Effector memory CD8-positive, alpha-beta T cell (primary cell): ENCODE measurements at regions not wholly inside any gene's neighbourhood (a gene's known extent, or its start where the extent isn't known, plus 50 kb on each side); places are given as distances from the start of the nearest gene placed in this dataset.
"Not testable (repeated sequence)": the region's sequence is repeated elsewhere in the genome, so short reads cannot be mapped to it uniquely, and the experiment has no call there.

ENCODE experiments used
- ATAC-seq: fragments of 150-1000 bp; cut with Tn5 transposase; replicated peaks from 2 replicates; pipeline ENCODE4 v1.10.0; 2021; ENCODE audit warnings: mild to moderate bottlenecking, moderate library complexity
- DNase-seq, 3 experiments: peaks; one replicate each; pipeline ENCODE4 v3.0.0; 2021
- H3K27ac Mint-ChIP-seq, 2 donors: one replicate each; pipeline ENCODE4 v1.8.0; 2022; ENCODE audit warnings: mild to moderate bottlenecking in 2 of 2, mixed read lengths in 2 of 2, moderate library complexity in 2 of 2
- H3K27me3 Mint-ChIP-seq, 2 donors: one replicate each; pipeline ENCODE4 v1.8.0; 2022; ENCODE audit warnings: mixed read lengths in 2 of 2
- H3K36me3 Mint-ChIP-seq: one replicate; pipeline ENCODE4 v1.8.0; 2022; ENCODE audit warnings: mild to moderate bottlenecking, moderate library complexity, mixed read lengths; ENCODE audit not compliant: insufficient read depth
- H3K4me1 Mint-ChIP-seq, 2 donors: one replicate each; pipeline ENCODE4 v1.8.0; 2022; ENCODE audit warnings: low read depth in 2 of 2, mixed read lengths in 2 of 2
- H3K4me3 Mint-ChIP-seq, 2 donors: one replicate each; pipeline ENCODE4 v1.8.0; 2022; ENCODE audit warnings: mild to moderate bottlenecking in 2 of 2, mixed read lengths in 2 of 2, moderate library complexity in 2 of 2
- H3K9me3 Mint-ChIP-seq, 2 donors: one replicate each; pipeline ENCODE4 v1.8.0; 2022; ENCODE audit warnings: mixed read lengths in 2 of 2

DNA sequence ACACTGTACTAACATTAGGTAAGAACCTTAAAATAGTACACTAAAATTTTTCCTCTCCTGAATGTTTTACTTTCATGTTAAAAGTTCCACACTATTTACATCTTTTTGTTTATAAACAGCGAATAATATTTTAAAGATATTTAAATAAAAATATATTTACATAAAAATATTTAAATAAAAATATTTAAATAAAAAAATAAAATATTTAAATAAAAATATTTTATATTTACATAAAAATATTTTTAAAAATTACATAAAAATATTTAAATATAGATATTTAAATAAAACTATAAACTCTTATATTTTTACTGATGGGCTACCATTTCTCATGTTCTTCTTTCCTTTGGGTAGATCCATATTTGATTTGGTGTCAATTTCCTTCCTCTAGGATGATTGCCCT is 619.0 kb downstream of the ANKRD7 start:
- H3K9me3 Mint-ChIP-seq: peaks cover 0 to 11% of the 10 kb centered on the region in 2 donors

GRCh38 chr7:118844748-118845147 is 620.2 kb downstream of the ANKRD7 start:
- Mint-ChIP-seq H3K36me3 (no peaks in the 10 kb centered on the region), H3K27ac (no peak overlapping the region), H3K4me3 (no peak overlapping the region), H3K4me1 (no peaks in the 10 kb centered on the region), H3K27me3 (no peaks in the 10 kb centered on the region), H3K9me3 (peaks cover 0 to 16% of the 10 kb centered on the region in 2 donors)
- ATAC-seq (no peak), DNase-seq (no peak)

More for the DNA sequence above, 619.0 kb downstream of the ANKRD7 start:
- no peaks in the 10 kb centered on the region for H3K27me3 Mint-ChIP-seq
- no peak overlapping the region for H3K4me3 Mint-ChIP-seq
- ATAC-seq (no peak), DNase-seq (no peak)
- H3K36me3 Mint-ChIP-seq: no peaks in the 10 kb centered on the region
- H3K4me1 Mint-ChIP-seq: no peaks in the 10 kb centered on the region
- no peak overlapping the region for H3K27ac Mint-ChIP-seq

GRCh38 chr7:118845791-118846190 is 621.3 kb downstream of the ANKRD7 start:
- Mint-ChIP-seq H3K9me3 (peaks cover 0 to 14% of the 10 kb centered on the region in 2 donors), H3K27ac (no peak overlapping the region), H3K4me3 (no peak overlapping the region), H3K4me1 (no peaks in the 10 kb centered on the region), H3K27me3 (no peaks in the 10 kb centered on the region), H3K36me3 (no peaks in the 10 kb centered on the region)
- DNase-seq (no peak), ATAC-seq (no peak)

GRCh38 chr7:118846977-118847376 is 622.5 kb downstream of the ANKRD7 start:
- H3K27ac Mint-ChIP-seq: no peak overlapping the region
- H3K27me3 Mint-ChIP-seq: no peaks in the 10 kb centered on the region
- H3K4me3 Mint-ChIP-seq: no peak overlapping the region
- ATAC-seq: no peak
- no peak for DNase-seq
- H3K9me3 Mint-ChIP-seq: peaks cover 0 to 12% of the 10 kb centered on the region in 2 donors
- H3K4me1 Mint-ChIP-seq: no peaks in the 10 kb centered on the region
- H3K36me3 Mint-ChIP-seq: no peaks in the 10 kb centered on the region

- ATAC-seq (no peak), DNase-seq (no peak)
- H3K27ac Mint-ChIP-seq: no peak overlapping the region
- H3K36me3 Mint-ChIP-seq: no peaks in the 10 kb centered on the region
- no peaks in the 10 kb centered on the region for H3K27me3 Mint-ChIP-seq
- no peak overlapping the region for H3K4me3 Mint-ChIP-seq
- H3K9me3 Mint-ChIP-seq: peaks cover 0 to 3% of the 10 kb centered on the region in 2 donors
- H3K4me1 Mint-ChIP-seq: no peaks in the 10 kb centered on the region
These were observed 630.8 kb downstream of the ANKRD7 start for GRCh38 chr7:118855290-118855689.

DNA sequence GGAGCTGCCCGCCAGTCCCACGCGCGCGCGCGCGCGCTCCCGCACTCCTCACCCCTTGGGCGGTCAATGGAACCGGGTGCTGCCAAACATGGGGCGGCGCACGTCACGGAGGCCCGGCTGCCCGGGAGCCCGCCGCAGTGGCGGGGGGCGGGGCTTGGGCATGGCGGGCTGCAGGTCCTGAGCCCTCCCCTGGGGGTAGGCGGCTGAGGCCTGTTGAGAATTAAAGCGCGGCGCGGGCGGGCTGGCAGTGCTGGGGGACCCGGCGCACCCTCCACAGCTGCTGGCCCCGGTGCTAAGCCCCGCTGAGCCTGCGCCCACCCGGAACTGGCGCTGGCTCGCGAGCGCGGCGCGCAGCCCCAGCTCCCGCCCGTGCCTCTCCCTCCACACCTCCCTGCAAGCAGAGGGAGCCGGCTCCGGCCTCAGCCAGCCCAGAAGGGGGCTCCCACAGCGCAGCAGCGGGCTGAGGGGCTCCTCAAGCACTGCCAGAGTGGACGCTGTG is 634.2 kb downstream of the ANKRD7 start:
- no peak for ATAC-seq
- H3K4me1 Mint-ChIP-seq: no peaks in the 10 kb centered on the region
- H3K9me3 Mint-ChIP-seq: peaks cover 0 to 4% of the 10 kb centered on the region in 2 donors
- H3K27ac Mint-ChIP-seq: no peak overlapping the region
- H3K36me3 Mint-ChIP-seq: no peaks in the 10 kb centered on the region
- no peaks in the 10 kb centered on the region for H3K27me3 Mint-ChIP-seq
- DNase-seq: no peak
- H3K4me3 Mint-ChIP-seq: no peak overlapping the region

DNA sequence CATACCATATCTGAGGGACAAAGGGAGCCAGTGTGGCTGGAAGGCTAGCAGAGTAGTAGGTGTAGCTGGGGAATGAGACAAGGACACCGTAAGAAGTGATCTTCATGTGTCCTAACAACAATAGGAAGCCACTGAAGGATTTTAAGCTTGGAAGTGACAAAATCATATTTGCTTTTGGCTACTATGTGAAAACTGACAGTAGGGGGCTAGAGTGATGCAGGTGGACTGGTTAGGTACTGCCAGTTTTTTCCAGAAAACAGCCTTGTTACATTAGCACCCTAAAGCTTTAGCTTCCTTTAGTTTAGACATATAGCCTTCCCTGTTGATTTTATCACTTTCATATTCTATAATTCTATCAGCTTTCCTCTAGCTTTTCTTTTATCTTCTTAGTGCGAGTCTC is 637.1 kb downstream of the ANKRD7 start:
- DNase-seq: no peak
- H3K9me3 Mint-ChIP-seq: peaks cover 0 to 4% of the 10 kb centered on the region in 2 donors
- H3K27me3 Mint-ChIP-seq: no peaks in the 10 kb centered on the region
- H3K27ac Mint-ChIP-seq: no peak overlapping the region
- ATAC-seq: no peak
- no peaks in the 10 kb centered on the region for H3K4me1 Mint-ChIP-seq
- H3K4me3 Mint-ChIP-seq: no peak overlapping the region
- H3K36me3 Mint-ChIP-seq: no peaks in the 10 kb centered on the region

GRCh38 chr7:118862740-118863139 is 638.2 kb downstream of the ANKRD7 start:
- Mint-ChIP-seq H3K36me3 (no peaks in the 10 kb centered on the region), H3K27me3 (no peaks in the 10 kb centered on the region), H3K4me3 (no peak overlapping the region), H3K27ac (no peak overlapping the region), H3K4me1 (no peaks in the 10 kb centered on the region), H3K9me3 (peaks cover 0 to 10% of the 10 kb centered on the region in 2 donors)
- DNase-seq: no peak
- no peak for ATAC-seq

DNA sequence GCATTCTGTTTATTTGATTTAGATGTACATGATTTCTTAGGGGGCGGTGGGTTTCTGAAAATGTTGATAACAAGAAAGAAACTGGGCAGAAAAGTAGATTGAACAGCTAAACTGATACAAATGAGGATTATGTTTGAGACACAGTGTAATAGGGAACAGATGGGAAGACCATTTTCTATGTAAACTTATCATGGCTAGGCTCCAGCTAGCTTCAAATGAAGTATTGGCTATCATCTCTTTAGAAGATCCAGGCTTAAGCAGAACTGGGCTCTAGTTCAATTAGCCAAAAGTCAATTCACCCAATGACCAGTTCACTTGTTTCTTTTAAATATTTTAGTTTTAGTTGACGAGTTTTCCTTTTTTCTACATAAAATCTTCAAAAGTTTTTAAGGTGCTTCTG is 639.5 kb downstream of the ANKRD7 start:
- H3K36me3 Mint-ChIP-seq: no peaks in the 10 kb centered on the region
- no peaks in the 10 kb centered on the region for H3K4me1 Mint-ChIP-seq
- no peak overlapping the region for H3K4me3 Mint-ChIP-seq
- no peak overlapping the region for H3K27ac Mint-ChIP-seq
- peaks cover 0 to 10% of the 10 kb centered on the region in 2 donors for H3K9me3 Mint-ChIP-seq
- no peak for ATAC-seq
- no peak for DNase-seq
- H3K27me3 Mint-ChIP-seq: no peaks in the 10 kb centered on the region

GRCh38 chr7:118867860-118868259 is 643.4 kb downstream of the ANKRD7 start:
- no peaks in the 10 kb centered on the region for H3K4me1 Mint-ChIP-seq
- no peaks in the 10 kb centered on the region for H3K27me3 Mint-ChIP-seq
- ATAC-seq (no peak), DNase-seq (no peak)
- no peak overlapping the region for H3K27ac Mint-ChIP-seq
- H3K4me3 Mint-ChIP-seq: no peak overlapping the region
- H3K9me3 Mint-ChIP-seq: peaks cover 0 to 17% of the 10 kb centered on the region in 2 donors
- H3K36me3 Mint-ChIP-seq: no peaks in the 10 kb centered on the region

GRCh38 chr7:118869141-118869540 is 644.6 kb downstream of the ANKRD7 start:
- H3K27ac Mint-ChIP-seq, H3K4me3 Mint-ChIP-seq, DNase-seq, H3K4me1 Mint-ChIP-seq, ATAC-seq, H3K36me3 Mint-ChIP-seq, H3K27me3 Mint-ChIP-seq: not testable (repeated sequence)
- peaks cover 0 to 18% of the 10 kb centered on the region in 2 donors for H3K9me3 Mint-ChIP-seq

DNA sequence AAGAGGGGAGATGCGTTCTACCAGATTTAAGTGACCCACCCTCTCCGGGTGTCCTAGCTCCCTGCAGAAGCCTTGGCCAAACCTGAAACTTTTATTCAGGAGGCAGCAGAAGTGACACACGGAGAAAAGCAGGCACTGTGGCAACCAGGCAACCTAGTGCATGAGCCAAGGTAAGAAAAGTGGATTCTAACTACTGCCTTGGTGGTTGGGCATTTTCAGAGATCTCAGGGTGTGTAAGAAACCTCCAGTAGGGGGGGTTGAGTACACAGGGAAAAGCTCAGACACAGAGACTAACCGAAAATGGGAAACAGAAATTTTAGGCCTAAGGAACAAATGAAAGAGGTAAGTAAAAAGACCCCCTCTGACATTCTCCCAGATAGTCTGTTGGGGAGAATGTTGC is 645.7 kb downstream of the ANKRD7 start:
- Mint-ChIP-seq H3K27ac (no peak overlapping the region), H3K36me3 (no peaks in the 10 kb centered on the region), H3K9me3 (peaks cover 0 to 18% of the 10 kb centered on the region in 2 donors), H3K27me3 (no peaks in the 10 kb centered on the region), H3K4me3 (no peak overlapping the region), H3K4me1 (no peaks in the 10 kb centered on the region)
- DNase-seq (no peak), ATAC-seq (no peak)

GRCh38 chr7:118872568-118872967 is 648.1 kb downstream of the ANKRD7 start:
- Mint-ChIP-seq H3K9me3 (peaks cover 0 to 13% of the 10 kb centered on the region in 2 donors), H3K27me3 (no peaks in the 10 kb centered on the region), H3K27ac (no peak overlapping the region), H3K4me3 (no peak overlapping the region), H3K4me1 (no peaks in the 10 kb centered on the region), H3K36me3 (no peaks in the 10 kb centered on the region)
- DNase-seq: no peak
- no peak for ATAC-seq

GRCh38 chr7:118877187-118877586 is 652.7 kb downstream of the ANKRD7 start:
- Mint-ChIP-seq H3K4me1 (no peaks in the 10 kb centered on the region), H3K4me3 (no peak overlapping the region), H3K36me3 (no peaks in the 10 kb centered on the region), H3K27me3 (no peaks in the 10 kb centered on the region), H3K27ac (no peak overlapping the region), H3K9me3 (peaks cover 1 to 5% of the 10 kb centered on the region in 2 donors)
- DNase-seq (no peak), ATAC-seq (no peak)

- H3K36me3 Mint-ChIP-seq: no peaks in the 10 kb centered on the region
- H3K27ac Mint-ChIP-seq: no peak overlapping the region
These were observed 653.8 kb downstream of the ANKRD7 start for GRCh38 chr7:118878336-118878735.

More at GRCh38 chr7:118878336-118878735, 653.8 kb downstream of the ANKRD7 start:
- Mint-ChIP-seq H3K27me3 (no peaks in the 10 kb centered on the region), H3K9me3 (peaks cover 4 to 5% of the 10 kb centered on the region in 2 donors), H3K4me1 (no peaks in the 10 kb centered on the region), H3K4me3 (no peak overlapping the region)
- ATAC-seq: no peak
- DNase-seq: no peak
